HG02973 (cell line): ENCODE measurements at regions not wholly inside any gene's neighbourhood (a gene's known extent, or its start where the extent isn't known, plus 50 kb on each side); places are given as distances from the start of the nearest gene placed in this dataset.

Experiments
- ATAC-seq: cut with Tn5 transposase; IDR thresholded peaks from one replicate; pipeline ENCODE4 v1.9.1; 2021; ENCODE audit warnings: moderate library complexity; ENCODE audit not compliant: unreplicated experiment

DNA sequence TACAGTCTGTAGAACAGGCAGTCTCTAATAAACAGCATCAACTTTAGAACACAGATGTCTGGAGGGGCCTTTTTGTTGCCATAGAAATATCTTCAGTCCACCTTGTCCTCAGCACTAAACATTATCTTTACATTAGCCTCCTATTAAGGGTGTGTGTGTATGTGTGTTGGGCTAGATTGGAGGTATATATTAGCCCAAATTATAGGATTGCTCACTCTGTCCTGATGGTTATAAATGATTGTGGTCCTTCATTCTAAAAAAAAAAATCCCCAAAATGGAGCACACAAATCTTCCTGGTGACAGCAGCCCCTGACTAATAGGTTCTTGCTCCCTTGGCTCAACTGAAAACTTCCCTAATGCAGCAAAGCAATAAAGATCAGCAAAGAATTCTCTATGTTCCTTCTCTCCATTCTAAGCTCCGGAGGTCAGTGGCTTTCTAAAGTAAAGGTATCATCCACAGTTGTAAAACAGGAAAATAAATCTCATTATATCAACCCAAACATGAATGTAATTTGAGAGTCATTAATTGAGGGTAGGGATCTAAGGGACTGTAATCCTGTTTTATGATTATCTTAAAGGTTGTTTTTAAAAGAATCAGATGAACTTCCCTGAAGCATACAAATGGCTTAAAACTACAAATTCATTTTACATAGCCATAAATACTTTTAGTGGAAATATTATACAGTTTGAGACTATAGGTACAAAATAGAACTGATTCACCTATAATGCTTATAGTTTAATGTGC, 232.7 kb downstream of the KLF12 start:
- ATAC-seq = no peak

DNA sequence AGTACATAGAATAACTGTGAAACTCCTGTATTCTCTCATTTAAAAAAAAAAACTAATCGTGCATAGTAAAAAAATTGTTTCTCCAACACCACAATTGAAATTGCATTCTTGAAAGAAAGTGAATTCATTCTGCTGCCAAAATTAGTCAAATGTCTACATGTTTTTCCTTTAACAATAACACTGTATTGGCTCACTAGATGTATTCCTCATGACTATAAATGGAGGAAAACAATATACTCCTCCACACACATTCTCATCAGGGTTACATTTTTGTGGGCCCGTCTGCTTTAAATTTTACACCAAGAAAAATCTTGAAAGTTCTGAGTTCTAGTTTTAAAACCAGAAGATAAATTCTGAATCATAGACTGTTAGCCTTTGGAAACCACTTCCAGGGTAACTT, 233.6 kb downstream of the KLF12 start:
- no peak for ATAC-seq

DNA sequence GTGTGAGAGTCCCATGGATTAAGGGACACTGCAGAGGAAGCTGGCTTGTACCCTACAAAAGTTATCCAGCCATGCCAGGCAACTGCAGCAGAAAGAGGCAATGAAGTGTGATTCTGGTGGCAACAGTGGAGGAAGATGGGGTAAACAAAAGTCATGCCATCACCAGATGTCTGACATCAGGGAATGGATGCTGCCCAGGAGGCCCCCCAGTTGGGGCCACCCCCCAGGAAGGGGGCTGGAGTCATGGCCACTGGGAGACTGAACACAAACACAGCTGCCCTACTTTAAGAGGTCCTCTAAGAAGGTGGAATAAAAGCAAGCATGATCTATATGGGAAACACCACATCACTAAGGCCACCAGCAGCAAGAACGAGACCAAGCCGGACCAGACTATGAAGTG, 235.3 kb downstream of the KLF12 start:
- ATAC-seq = no peak

DNA sequence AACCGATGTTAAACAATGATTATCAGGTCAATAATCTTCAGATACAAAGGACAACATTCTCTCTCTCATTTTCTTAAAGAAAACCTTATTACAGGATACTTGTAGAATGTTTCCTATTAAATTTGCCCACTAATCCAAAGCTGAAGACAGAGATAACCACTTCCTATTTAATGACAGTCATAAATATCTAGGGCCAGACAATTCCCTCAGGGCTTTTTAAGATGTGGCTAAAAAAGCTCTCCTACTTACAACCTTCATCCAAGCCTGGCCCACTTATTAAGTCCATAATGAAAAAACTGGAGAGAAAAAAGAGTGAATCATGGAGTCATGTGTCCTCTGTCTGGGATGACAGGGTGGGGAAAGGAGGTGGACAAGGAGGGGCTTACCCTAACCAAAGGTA, 235.9 kb downstream of the KLF12 start:
- no peak for ATAC-seq

DNA sequence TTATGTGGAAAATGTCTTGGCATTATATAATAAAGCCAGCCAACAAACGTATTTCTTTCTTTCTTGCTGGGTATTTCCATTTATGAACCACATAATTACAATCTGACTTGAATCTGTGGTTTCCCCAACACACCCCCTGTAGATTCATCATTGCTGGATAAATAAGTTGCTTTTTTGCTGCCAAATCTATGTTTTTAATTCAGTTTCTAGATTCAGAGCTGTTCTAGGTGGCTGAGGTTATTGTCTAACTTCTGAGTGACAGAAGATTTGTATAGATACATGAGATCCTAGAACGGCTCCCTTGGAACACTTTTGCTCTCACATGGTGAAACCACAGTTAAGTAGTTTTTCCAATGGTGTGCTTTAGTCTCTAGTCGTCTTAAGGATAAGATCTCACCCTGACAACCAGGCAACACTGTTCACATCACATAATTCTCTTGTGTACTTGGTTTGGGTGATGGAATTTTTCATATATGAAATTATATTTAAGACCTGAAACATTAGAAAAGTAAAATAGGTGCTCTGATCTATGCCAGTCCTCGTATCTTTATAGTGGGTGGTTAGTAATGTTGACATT, 239.1 kb downstream of the KLF12 start:
- no peak for ATAC-seq

DNA sequence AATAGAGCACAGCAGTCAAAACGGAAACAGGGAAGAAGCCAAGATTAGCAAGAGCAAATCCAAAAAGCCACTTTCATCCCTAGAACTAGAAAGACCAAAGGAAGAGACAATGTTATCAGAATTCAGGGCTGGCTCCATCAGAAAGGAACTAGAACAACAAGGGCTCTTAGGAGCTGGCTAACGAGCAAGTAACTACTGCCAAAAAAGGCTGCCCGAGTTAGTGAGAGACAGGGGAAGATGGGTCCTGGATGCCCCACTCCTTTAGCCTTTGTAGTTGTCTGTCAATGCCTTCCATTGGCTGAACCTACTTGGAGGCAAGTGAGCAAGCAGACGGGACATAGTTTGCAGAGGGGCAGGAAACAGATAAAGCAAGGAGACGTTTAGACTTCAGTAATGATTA, 240.4 kb downstream of the KLF12 start:
- ATAC-seq = no peak

DNA sequence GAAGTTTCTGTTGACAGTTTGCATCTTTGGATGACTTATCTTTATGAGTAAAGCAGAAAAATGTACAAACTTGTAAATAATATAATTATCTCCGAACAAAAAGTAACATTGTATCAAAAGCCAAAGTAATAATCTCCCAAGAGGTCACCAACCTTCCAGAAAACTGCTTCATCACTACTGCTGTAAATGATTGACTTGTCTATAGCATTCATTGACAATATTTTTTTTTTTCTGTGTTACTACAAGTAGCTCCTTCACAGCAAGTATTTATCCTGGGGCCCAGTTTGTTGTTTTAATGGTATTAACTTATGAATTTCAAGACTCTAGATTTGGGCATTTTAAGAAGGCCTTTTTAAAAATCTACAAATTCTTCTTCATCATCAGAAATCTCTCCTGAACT, 242.4 kb downstream of the KLF12 start:
- no peak for ATAC-seq

DNA sequence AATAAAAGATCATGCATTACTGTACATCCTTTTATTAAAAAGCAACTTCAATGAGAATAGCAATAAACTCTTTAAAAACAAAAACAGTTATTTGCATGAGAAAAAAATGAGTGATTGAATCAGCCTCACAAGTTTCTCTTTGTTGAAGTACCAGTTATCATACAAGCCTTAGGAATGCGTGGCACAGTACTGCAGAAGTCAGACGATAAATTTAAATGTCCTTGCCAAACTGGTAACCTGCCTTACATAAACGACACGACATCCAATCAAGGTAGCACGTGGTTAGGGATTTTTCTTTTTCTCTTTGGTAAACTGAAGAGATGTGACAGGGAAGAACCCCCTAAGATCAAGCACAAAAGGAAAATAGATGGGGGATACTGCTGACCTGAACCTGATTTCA, 251.0 kb downstream of the KLF12 start:
- no peak for ATAC-seq

DNA sequence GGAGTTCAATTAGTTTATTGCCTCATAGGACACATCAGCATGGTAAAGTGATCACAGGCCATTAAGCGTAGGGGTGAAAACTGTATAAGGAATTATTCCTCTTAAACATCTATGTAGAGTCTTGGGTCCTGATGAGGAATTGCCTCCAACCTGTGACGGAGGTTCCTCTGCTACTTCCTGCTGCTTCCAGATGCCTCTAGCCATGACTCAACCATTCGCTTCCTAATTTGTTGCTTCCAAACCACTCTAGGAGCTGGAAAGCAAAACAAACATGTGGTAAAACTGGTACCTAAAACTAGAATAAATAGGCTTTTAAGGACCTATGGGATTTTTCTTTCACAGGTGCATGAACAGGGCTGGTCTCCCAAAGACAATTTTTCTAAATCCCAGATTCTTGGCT, 253.8 kb downstream of the KLF12 start:
- no peak for ATAC-seq

DNA sequence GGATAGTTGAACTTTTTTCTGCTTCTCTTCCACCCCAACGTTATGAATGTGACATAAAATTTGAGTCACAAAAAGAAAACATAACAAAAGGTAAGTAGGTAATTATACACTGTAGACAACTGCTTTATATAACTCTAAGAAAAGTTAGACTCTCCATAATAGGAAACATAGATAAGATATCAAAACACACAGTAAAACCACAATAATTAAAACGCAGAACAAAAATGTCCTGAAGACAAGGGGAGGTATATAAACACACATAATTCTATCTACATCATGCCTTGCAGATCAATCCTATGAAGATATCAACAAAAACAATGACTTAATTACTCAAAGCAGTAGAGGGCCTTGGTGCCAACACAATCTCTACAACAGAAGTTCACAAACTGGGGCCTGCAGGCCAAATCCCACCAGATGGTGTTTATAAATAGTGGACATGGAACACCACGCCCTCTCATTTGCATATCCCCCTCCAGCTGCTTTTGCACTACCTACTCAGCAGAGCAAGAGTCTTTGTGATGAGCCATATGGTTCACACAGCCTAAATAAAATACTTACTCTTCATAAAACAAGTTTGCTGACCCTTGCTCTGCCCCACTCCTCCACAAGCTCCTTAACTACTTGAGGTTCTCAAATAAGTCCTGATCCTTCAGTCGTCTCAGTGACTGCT, 254.7 kb downstream of the KLF12 start:
- ATAC-seq = no peak

DNA sequence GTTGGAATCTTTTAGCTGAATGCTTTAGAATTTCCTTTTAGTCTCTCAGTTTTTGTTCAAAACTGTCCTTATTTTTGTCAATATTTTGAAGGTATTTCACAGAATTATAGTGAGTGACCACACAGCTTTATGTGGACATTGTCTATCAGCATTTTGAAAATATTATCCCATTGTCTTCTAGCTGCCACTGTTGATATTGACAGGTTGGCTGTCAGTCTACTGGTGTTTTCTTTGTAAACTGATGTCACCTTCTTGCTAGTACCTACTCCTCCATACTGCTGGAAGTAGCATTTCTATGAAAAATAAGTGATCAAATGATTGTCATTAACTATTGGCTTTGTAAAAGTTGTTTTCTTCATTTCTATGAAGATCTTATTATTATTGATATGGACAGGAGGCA, 256.8 kb downstream of the KLF12 start:
- no peak for ATAC-seq

DNA sequence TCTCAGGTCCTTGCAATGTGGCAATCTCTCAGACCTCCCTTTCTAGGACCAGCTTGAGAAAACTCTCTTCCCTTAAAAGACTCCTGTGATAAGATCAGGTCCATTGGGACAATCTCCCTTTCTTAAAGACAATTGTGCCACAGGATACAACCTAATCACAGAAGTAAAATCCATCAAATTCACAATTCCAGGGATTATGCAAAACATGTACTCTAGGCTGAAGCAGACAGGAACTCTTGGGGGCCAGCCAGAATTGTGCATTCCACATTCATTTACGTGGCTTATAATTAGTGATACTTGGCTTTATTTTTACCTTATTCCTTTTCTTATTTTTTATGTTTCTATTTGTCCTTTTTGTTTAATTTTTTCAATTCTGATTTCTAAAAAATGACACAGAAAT, 257.9 kb downstream of the KLF12 start:
- ATAC-seq = no peak

DNA sequence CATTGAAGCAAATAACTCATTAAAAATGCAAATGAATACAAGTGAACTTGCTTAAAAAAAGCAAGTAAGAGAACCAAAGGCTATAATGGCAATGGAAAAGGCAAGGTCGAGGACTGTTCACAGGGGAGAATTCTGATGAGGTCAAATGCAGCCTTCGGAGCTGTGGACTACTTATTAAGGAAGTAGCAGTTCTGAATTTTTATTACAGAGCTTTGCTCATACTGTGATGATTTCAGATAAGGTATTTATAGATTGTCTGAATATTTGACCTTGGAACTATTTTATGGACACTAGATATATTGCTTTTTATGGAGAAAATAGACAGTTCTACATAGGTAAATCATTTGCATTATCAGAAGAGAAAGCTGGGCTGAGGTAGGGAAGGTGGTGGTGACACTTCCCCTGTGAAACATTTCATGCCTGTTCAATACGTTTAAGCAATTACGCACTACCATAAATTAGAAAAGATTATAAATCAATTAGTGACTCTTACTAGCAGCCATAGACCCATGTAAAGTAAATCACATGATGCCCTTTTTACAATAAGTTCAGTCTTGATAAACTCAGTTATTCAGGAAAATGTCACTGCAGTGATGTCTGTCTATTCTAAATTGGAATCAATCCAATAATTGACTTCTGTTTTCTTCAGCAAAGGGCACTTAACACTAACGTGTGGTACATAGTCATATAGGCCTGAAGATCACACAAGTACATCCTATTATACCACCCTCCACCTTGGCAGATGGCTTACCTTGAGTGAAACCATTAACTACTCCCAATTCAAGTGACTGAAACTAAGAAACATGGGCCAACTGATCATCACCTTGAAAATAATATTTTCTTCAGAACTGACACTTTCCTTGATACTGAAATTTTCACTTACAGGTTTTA, 260.0 kb downstream of the KLF12 start:
- no peak for ATAC-seq

DNA sequence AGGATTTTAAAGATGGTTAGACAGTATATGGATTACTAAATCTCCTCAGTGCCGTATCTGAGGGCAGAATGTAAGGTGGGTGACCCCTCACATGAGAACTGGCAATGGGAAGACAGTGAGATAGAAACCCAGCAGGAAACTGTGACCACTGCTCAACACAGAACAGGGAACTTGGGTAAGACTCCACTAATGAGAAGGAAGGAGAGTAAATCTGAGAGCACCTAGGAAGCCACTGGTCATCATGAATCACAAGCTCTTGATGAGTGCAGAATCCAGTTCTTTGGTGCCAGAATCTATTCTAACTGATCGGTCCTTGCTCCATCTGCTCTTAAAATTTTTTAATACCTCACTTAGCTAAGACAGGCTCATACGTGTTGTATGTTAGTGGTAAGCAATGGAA, 261.8 kb downstream of the KLF12 start:
- no peak for ATAC-seq

DNA sequence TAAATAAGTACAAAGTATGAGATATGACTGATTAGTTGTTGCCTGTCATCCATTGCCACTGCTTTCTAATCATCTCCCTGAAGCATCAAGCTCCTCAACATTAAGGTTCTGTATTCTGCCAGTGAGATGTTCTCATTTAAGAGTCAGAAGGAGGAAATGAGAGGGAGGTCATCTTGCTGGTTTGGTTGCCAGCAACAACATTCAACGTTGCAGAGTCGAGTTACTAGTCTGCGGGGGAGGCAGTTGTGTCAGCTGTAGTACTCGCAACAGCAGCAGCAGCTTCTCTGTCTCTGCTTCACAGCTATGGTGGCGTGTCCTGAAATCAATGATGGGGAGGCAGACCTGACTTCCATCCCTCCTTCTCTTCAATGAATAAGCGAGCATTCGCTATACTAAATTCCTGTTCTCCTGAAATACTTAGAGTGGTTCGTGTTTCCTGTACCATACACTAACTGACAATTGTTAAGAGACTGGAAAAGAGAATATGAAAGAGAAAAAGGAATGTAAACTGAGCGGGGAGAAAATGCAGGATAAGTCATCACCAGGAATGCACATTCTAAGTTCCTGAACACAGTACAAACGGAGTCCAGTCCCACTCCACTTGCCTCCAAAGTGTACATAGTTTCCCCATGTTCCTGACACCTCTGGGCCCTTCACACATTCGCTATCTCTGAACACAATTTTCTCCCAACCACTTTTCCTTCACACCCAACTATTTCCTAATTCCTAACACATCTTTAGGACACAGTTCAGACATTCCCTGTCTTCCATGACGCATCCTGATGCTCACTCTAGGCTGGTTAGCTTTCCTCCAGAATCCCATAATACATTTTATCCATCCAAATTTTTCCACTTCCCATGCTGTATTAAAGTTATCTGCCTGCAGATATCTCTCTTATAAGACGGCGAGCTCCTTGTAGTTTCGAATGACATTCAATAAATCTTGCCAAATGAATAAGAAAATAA, 263.0 kb downstream of the KLF12 start:
- no peak for ATAC-seq

DNA sequence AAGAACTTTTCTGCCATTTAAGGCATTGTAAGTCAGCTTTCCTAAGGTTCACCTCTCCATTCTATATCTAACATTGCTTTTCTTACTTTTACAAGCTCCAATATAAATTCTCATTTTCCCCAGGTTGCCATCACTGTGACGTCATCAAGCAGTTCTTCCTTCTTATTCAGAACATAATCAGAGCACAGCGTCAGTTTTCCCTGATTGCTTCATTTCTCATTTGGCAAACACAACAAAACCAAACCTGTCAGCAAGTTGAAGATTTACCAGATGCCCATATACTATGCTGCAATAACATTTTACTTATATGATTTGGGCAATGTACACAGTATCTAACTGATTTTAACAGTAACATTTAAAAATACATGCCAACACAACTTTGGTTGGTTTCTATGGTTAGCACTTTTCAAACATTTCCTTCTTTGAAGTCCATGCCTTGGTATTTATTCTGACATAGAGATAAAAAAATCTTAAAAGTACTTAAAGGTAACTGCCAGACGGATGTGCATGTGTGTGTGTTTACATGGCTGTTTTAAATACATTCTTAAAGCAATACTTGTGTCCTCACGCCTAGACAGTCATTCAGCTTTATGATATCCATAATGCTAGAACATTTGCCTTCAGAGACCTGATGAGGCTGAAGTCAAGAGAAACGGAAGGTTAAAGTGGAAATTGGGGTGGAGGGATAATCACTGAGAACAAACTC, 264.0 kb downstream of the KLF12 start:
- no peak for ATAC-seq

DNA sequence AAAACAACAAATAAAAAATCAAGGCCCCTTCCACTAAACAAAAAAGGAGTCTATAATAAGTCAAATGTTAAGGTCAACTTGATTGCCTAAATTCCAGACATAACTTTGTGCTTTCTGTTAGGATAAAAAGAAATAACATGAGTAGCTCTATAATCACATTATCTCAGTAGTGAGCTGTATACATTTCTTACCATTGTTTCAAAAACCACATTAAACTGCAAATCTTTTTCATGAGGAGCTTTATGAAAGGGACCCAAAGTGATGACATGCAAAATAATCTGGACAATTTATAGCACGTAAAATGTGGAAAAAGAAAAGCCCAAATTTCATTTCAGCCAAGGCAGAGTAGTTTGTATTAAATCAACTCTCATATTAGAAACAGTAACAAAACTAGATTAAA, 269.2 kb downstream of the KLF12 start:
- ATAC-seq = no peak

DNA sequence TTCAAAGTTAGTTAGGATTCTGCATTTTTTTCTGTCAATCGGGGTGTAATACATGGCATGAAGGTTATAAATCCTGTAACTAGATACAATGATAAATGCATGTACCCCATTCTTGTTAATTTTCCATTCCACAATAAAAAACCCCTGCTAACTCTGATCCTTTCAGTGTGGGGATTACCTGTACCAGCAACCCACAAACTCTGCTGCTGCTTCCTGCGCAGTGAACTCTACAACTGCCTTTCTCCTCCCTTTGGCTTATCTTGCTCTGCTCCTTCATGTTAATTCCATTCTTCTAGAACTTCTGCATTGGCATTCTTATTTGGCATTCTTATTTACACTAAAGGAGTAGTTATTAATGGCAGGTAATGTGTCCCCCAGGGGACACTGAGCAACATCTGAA, 273.1 kb downstream of the KLF12 start:
- no peak for ATAC-seq

DNA sequence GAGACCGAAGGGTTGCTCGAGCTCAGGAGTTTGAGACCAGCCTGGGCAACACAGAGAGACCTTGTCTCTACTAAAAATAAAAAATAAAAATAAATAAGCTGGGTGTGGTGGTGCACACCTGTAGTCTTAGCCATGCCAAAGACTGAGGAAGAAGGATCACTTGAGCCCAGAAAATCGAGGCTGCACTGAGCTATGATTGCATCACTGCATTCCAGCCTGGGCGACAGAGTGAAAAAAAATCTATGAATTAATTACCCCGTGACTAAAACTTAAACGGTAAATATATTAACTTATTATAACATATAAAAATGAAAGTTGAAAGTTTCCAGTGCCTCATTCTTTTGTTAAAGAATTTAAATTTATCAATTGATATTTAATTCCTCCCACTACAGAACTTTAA, 273.7 kb downstream of the KLF12 start:
- no peak for ATAC-seq

DNA sequence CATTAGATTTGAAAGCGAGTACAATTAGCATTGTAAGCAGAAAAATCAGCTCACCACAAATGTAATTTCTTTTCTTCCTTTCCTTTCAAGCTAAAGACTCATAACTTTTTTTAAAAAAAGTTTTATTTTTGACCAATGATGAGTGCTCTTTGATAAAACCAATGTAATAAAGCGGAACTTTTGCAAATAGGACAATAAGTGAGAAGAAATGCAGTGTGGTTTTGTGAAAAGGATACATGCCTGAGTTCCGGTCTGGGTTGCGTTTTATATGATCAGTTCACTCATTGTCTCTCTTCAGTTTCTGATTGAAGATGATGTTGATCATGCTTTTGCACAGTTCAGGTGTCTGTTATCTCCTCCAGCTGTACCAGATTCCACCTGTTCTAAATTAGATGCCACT, 274.4 kb downstream of the KLF12 start:
- no peak for ATAC-seq
